NB4 (cell line): ENCODE measurements at regions not wholly inside any gene's neighbourhood (a gene's known extent, or its start where the extent isn't known, plus 50 kb on each side); places are given as distances from the start of the nearest gene placed in this dataset.

ENCODE experiments used
- DNase-seq: peaks from one replicate; pipeline ENCODE4 v3.0.0; 2010; ENCODE audit warnings: low read depth
- H3K4me3 ChIP-seq: one replicate; pipeline ENCODE4 v1.5.1; 2011; ENCODE audit warnings: mild to moderate bottlenecking, low read depth, low read length, moderate library complexity
- CTCF ChIP-seq: IDR thresholded peaks from one replicate; pipeline ENCODE4 v1.5.1; 2012; ENCODE audit warnings: low read depth, low read length
- MAX ChIP-seq: IDR thresholded peaks from 2 replicates; pipeline ENCODE4 v1.6.1; 2011; ENCODE audit warnings: low read depth, low read length
- MYC ChIP-seq: IDR thresholded peaks from 2 replicates; pipeline ENCODE4 v1.6.1; 2011; ENCODE audit warnings: low read depth, low read length
- POLR2A ChIP-seq: IDR thresholded peaks from 2 replicates; pipeline ENCODE4 v1.6.1; 2011; ENCODE audit warnings: mild to moderate bottlenecking; ENCODE audit not compliant: insufficient read length; ENCODE audit errors: extremely low read depth

DNA sequence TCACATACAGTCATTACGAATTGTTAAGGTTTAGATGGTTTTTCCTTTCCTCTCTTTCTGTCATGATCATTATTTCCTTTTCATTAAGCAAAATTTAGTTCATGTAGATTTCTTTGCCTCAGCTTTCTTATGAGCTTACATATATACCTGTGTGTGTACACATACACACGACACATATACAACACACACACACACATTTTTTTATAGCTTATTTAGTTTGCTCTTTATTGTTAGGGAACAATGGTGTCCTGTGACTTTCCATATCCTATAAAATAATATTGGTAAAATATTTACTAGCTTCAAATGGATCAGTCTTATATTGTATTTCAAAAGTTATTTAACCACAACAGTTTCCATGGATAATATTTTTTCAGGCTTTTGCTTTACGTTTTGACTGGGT, 840.7 kb downstream of the PCDH18 start:
- no peak overlapping the region for H3K4me3 ChIP-seq
- TF ChIP-seq MYC (no peak), MAX (no peak), CTCF (no peak), POLR2A (no peak)
- no peak for DNase-seq

- no peak for DNase-seq
- TF ChIP-seq MYC (no peak), POLR2A (no peak), CTCF (no peak), MAX (no peak)
- no peak overlapping the region for H3K4me3 ChIP-seq
Observed at GRCh38 chr4:136690360-136690759, 841.9 kb downstream of the PCDH18 start.

- TF ChIP-seq POLR2A (no peak), MAX (no peak), MYC (no peak), CTCF (no peak)
- no peak for DNase-seq
- H3K4me3 ChIP-seq = no peak overlapping the region
Observed at GRCh38 chr4:136687596-136687995, 844.7 kb downstream of the PCDH18 start.

DNA sequence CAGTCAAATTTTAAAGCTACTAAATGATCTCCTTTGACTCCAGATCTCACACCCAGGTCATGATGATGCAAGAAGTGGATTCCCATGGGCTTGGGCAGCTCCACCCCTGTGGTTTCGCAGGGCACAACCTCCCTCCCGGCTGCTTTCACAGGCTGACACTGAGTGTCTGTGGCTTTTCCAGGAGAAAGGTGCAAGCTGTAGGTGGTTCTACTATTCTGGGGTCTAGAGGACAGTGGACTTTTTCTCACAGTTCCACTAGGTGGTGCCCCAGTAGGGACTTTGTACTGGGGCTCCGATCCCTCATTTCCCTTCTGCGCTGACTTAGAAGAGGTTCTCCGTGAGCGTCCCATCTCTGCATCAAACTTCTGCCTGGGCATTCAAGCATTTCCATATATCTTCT, 845.2 kb downstream of the PCDH18 start:
- no peak overlapping the region for H3K4me3 ChIP-seq
- DNase-seq = peak; percentile 8
- TF ChIP-seq MAX (no peak), CTCF (peak; percentile 15)

DNA sequence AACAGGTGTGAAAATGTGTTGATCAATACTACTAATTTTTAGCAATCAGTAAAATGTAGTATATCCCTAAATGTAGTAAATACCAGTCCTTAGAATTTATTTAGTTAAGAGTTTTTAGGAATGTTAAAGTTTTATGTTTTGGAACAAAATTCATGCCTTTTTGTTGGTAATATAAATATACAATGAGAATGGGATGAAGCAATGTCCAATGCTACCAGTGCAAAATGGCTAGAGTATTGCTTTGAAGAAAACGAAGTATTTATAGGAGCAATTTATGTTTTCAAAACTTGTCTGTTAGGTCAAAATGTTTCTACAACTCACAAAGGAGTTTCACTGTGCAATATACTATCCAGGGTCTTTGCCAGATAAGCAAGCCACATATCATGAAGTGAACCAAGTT, 851.5 kb downstream of the PCDH18 start:
- no peak for DNase-seq
- no peak for TF ChIP-seq CTCF
- TF ChIP-seq MYC = no peak
- no peak for TF ChIP-seq MAX
- TF ChIP-seq POLR2A = no peak
- H3K4me3 ChIP-seq = no peak overlapping the region

DNA sequence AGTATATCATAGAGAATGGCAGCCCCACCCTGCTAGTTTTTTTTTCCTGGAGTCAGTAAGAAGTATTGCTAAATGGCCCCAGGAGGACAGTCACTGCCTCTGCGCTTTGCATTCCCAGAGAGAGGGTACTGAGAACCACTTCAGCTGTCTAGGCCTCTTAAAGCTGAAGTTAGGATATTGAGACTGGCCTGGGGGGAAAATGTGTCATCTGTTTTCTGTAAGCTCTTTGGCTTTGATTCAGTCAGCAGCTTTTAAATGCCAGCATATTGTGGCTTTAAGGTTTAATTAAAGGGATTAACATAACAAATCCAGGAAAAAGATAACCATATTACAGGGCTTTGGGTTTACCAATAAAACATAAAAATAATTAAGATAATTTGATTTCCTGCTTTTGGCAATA, 852.0 kb downstream of the PCDH18 start:
- no peak overlapping the region for H3K4me3 ChIP-seq
- no peak for DNase-seq
- TF ChIP-seq MYC = no peak
- TF ChIP-seq CTCF = no peak
- TF ChIP-seq MAX = no peak
